ENCODE measurements at regions not wholly inside any gene's neighbourhood (a gene's known extent, or its start where the extent isn't known, plus 50 kb on each side); places are given as distances from the start of the nearest gene placed in this dataset.

DNA sequence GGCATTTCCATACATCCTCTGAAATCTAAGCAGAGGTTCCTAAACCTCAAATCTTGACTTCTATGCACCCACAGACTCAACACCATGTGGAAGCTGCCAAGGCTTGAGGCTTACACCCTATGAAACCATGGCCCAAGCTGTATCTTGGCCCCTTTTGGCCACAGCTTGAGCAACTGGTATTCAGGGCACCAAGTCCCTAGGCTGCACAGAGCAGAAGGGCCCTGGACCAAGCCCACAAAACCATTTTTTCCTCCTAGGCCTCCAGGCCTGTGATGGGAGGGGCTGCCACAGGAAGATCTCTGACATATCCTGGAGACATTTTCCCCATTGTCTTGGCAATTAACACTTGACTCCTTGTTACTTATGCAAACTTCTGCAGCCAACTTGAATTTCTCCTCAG, 54.4 kb upstream of the IL12A start:
- TF ChIP-seq, protein P1, sequence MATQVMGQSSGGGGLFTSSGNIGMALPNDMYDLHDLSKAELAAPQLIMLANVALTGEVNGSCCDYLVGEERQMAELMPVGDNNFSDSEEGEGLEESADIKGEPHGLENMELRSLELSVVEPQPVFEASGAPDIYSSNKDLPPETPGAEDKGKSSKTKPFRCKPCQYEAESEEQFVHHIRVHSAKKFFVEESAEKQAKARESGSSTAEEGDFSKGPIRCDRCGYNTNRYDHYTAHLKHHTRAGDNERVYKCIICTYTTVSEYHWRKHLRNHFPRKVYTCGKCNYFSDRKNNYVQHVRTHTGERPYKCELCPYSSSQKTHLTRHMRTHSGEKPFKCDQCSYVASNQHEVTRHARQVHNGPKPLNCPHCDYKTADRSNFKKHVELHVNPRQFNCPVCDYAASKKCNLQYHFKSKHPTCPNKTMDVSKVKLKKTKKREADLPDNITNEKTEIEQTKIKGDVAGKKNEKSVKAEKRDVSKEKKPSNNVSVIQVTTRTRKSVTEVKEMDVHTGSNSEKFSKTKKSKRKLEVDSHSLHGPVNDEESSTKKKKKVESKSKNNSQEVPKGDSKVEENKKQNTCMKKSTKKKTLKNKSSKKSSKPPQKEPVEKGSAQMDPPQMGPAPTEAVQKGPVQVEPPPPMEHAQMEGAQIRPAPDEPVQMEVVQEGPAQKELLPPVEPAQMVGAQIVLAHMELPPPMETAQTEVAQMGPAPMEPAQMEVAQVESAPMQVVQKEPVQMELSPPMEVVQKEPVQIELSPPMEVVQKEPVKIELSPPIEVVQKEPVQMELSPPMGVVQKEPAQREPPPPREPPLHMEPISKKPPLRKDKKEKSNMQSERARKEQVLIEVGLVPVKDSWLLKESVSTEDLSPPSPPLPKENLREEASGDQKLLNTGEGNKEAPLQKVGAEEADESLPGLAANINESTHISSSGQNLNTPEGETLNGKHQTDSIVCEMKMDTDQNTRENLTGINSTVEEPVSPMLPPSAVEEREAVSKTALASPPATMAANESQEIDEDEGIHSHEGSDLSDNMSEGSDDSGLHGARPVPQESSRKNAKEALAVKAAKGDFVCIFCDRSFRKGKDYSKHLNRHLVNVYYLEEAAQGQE (IDR thresholded peaks at IDR 0.05; ENCODE audit: borderline replicate concordance), result no peak
- no peak for TF ChIP-seq POLR2AphosphoS5 (IDR thresholded peaks at IDR 0.05)
- no peak for TF ChIP-seq MXI1 (conservative IDR thresholded peaks at IDR 0.05; ENCODE audit: poor library complexity, severe bottlenecking)
- TF ChIP-seq EP300 (conservative IDR thresholded peaks at IDR 0.05; ENCODE audit: poor library complexity, severe bottlenecking), result no peak
- TF ChIP-seq TAF1 (IDR thresholded peaks at IDR 0.05; ENCODE audit: low read depth), result no peak
- TF ChIP-seq, protein P2, sequence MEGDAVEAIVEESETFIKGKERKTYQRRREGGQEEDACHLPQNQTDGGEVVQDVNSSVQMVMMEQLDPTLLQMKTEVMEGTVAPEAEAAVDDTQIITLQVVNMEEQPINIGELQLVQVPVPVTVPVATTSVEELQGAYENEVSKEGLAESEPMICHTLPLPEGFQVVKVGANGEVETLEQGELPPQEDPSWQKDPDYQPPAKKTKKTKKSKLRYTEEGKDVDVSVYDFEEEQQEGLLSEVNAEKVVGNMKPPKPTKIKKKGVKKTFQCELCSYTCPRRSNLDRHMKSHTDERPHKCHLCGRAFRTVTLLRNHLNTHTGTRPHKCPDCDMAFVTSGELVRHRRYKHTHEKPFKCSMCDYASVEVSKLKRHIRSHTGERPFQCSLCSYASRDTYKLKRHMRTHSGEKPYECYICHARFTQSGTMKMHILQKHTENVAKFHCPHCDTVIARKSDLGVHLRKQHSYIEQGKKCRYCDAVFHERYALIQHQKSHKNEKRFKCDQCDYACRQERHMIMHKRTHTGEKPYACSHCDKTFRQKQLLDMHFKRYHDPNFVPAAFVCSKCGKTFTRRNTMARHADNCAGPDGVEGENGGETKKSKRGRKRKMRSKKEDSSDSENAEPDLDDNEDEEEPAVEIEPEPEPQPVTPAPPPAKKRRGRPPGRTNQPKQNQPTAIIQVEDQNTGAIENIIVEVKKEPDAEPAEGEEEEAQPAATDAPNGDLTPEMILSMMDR (IDR thresholded peaks at IDR 0.05; ENCODE audit: poor library complexity, severe bottlenecking), result no peak
- TF ChIP-seq EZH2 (IDR thresholded peaks at IDR 0.05; ENCODE audit: borderline replicate concordance, insufficient read depth, low read length, poor library complexity, severe bottlenecking), result no peak
- no peak for TF ChIP-seq SMC3 (conservative IDR thresholded peaks at IDR 0.05; ENCODE audit: poor library complexity)
- TF ChIP-seq RAD21 (conservative IDR thresholded peaks at IDR 0.05), result no peak
- H3K27ac ChIP-seq (ENCODE audit: low read length), result no peak overlapping the region
- no peaks in the 10 kb centered on the region for H4K20me1 ChIP-seq (ENCODE audit: insufficient read depth)
- H3K4me2 ChIP-seq (ENCODE audit: low read length), result no peak overlapping the region
- no peak overlapping the region for H3K9ac ChIP-seq (ENCODE audit: low read length)
- no peaks in the 10 kb centered on the region for H3K36me3 ChIP-seq (ENCODE audit: insufficient read depth, low read length)
- no peaks in the 10 kb centered on the region for H3K79me2 ChIP-seq (replicated peaks; ENCODE audit: insufficient read depth, low read length)
- no peaks in the 10 kb centered on the region for H3K27me3 ChIP-seq (ENCODE audit: insufficient read depth, low read depth, low read length)
- no peak overlapping the region for H3K4me3 ChIP-seq (ENCODE audit: low read length)
- H3F3A ChIP-seq (ENCODE audit: insufficient read depth, low read length, poor library complexity, severe bottlenecking), result no peaks in the 10 kb centered on the region
- no peaks in the 10 kb centered on the region for H3K9me2 ChIP-seq (ENCODE audit: insufficient read depth, low read length)
- H3K9me3 ChIP-seq (ENCODE audit: low read length), result peaks cover 3% of the 10 kb centered on the region
- H2AFZ ChIP-seq (ENCODE audit: low read depth, low read length), result no peak overlapping the region

DNA sequence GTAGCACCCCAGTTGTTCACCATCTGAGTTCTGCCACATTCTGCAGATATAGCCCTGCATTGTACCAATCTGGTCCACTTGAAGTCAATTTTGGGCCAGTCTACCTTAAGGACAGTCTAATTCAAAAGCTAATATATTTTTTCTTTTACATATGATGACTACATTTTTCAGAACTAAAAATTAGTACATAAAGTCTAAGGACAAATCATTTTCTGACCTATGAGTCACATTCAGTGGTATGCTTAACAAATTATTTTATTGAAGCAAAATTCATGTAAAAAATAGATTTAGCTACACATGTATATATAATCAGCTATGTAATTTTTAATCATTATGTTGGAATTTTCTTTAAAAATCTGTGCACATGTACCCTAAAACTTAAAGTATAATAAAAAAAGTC, 52.1 kb upstream of the IL12A start:
- Histone ChIP-seq H4K20me1 (ENCODE audit: insufficient read depth) (no peaks in the 10 kb centered on the region), H3K4me2 (ENCODE audit: low read length) (no peak overlapping the region), H2AFZ (ENCODE audit: low read depth, low read length) (no peak overlapping the region), H3K9me2 (ENCODE audit: insufficient read depth, low read length) (no peaks in the 10 kb centered on the region), H3K4me3 (ENCODE audit: low read length) (no peak overlapping the region), H3F3A (ENCODE audit: insufficient read depth, low read length, poor library complexity, severe bottlenecking) (no peaks in the 10 kb centered on the region), H3K27ac (ENCODE audit: low read length) (no peak overlapping the region), H3K9me3 (ENCODE audit: low read length) (peaks cover 3% of the 10 kb centered on the region), H3K9ac (ENCODE audit: low read length) (no peak overlapping the region), H3K36me3 (ENCODE audit: insufficient read depth, low read length) (no peaks in the 10 kb centered on the region), H3K79me2 (replicated peaks; ENCODE audit: insufficient read depth, low read length) (no peaks in the 10 kb centered on the region), H3K27me3 (ENCODE audit: insufficient read depth, low read depth, low read length) (no peaks in the 10 kb centered on the region)
- TF ChIP-seq, protein P1 (IDR thresholded peaks at IDR 0.05; ENCODE audit: borderline replicate concordance), result no peak
- TF ChIP-seq EZH2 (IDR thresholded peaks at IDR 0.05; ENCODE audit: borderline replicate concordance, insufficient read depth, low read length, poor library complexity, severe bottlenecking), result no peak
- TF ChIP-seq, protein P2 (IDR thresholded peaks at IDR 0.05; ENCODE audit: poor library complexity, severe bottlenecking), result no peak
- TF ChIP-seq RAD21 (conservative IDR thresholded peaks at IDR 0.05), result no peak
- TF ChIP-seq POLR2AphosphoS5 (IDR thresholded peaks at IDR 0.05), result no peak
- TF ChIP-seq EP300 (conservative IDR thresholded peaks at IDR 0.05; ENCODE audit: poor library complexity, severe bottlenecking), result no peak
- no peak for TF ChIP-seq MXI1 (conservative IDR thresholded peaks at IDR 0.05; ENCODE audit: poor library complexity, severe bottlenecking)
- TF ChIP-seq TAF1 (IDR thresholded peaks at IDR 0.05; ENCODE audit: low read depth), result no peak
- no peak for TF ChIP-seq SMC3 (conservative IDR thresholded peaks at IDR 0.05; ENCODE audit: poor library complexity)

Data from neural cell (in vitro differentiated cells).